IMR-90 (cell line): ENCODE measurements at regions not wholly inside any gene's neighbourhood (a gene's known extent, or its start where the extent isn't known, plus 50 kb on each side); places are given as distances from the start of the nearest gene placed in this dataset.

ENCODE experiments used
- ATAC-seq: fragments of 200-7000 bp; cut with Tn5 transposase; 2 replicates; pipeline ENCODE4 v1.9.1; 2020; ENCODE audit warnings: low read depth, mild to moderate bottlenecking, moderate library complexity
- BruUV-seq: library from RNA; stranded (reverse); fragments of 400-500 nt; replicated peaks from 2 replicates; lab custom pipeline; 2021; lab: Mats Ljungman, UMichigan
- CTCF ChIA-PET: fragments of 300-600 bp; formaldehyde crosslinking; extraction: SDS; loops from one replicate; lab custom pipeline; 2021; ENCODE audit warnings: antibody characterized with exemption; lab: Yijun Ruan, JAX
- POLR2A ChIA-PET: fragments of 300-600 bp; sonication (Branson Sonifier 250); formaldehyde crosslinking; loops from one replicate; lab custom pipeline; 2022; ENCODE audit warnings: antibody characterized with exemption; ENCODE audit not compliant: unreplicated experiment; lab: Charles Lee
- DNase-seq: peaks from one replicate; pipeline ENCODE4 v3.0.0; 2013
- H2AFZ ChIP-seq: replicated peaks from 2 replicates; pipeline ENCODE3; 2013; ENCODE audit warnings: low read length, mild to moderate bottlenecking; ENCODE audit not compliant: poor library complexity
- H2AK5ac ChIP-seq: 2 replicates; pipeline ENCODE4 v1.6.1; 2013; ENCODE audit warnings: low read depth, low read length, inconsistent platforms
- H2AK9ac ChIP-seq: replicated peaks from 2 replicates; pipeline ENCODE3; 2013; ENCODE audit warnings: mild to moderate bottlenecking, low read depth, low read length, moderate library complexity; ENCODE audit not compliant: poor library complexity
- H2BK120ac ChIP-seq: 2 replicates; pipeline ENCODE4 v1.6.1; 2013; ENCODE audit warnings: low read depth, low read length, inconsistent platforms
- H2BK15ac ChIP-seq: 3 replicates; pipeline ENCODE4 v1.6.1; 2013; ENCODE audit warnings: low read depth, low read length, inconsistent platforms
- H2BK20ac ChIP-seq: 2 replicates; pipeline ENCODE4 v1.6.1; 2013; ENCODE audit warnings: low read depth, mild to moderate bottlenecking, inconsistent platforms, low read length, moderate library complexity
- H2BK5ac ChIP-seq: 2 replicates; pipeline ENCODE4 v1.6.1; 2013; ENCODE audit warnings: mild to moderate bottlenecking, low read depth, low read length, inconsistent platforms; ENCODE audit not compliant: poor library complexity, severe bottlenecking
- H3K14ac ChIP-seq: replicated peaks from 2 replicates; pipeline ENCODE4 v1.6.1; 2013; ENCODE audit warnings: low read depth, low read length, inconsistent platforms
- H3K18ac ChIP-seq: 2 replicates; pipeline ENCODE4 v1.6.1; 2013; ENCODE audit warnings: low read depth, low read length, control low read depth
- H3K23ac ChIP-seq: 2 replicates; pipeline ENCODE4 v1.6.1; 2013; ENCODE audit warnings: low read depth, low read length, inconsistent platforms
- H3K27ac ChIP-seq: 2 replicates; pipeline ENCODE4 v1.5.1; 2013; ENCODE audit warnings: mild to moderate bottlenecking, control low read depth, low read length; ENCODE audit not compliant: insufficient read depth
- H3K27me3 ChIP-seq: 2 replicates; pipeline ENCODE4 v1.6.1; 2013; ENCODE audit warnings: low read length; ENCODE audit not compliant: control insufficient read depth, insufficient read depth
- H3K36me3 ChIP-seq: 2 replicates; pipeline ENCODE4 v1.6.1; 2013; ENCODE audit warnings: low read length, mixed read lengths; ENCODE audit not compliant: control insufficient read depth, insufficient read depth
- H3K4ac ChIP-seq: 2 replicates; pipeline ENCODE4 v1.6.1; 2013; ENCODE audit warnings: low read depth, low read length, inconsistent platforms
- H3K4me1 ChIP-seq: 2 replicates; pipeline ENCODE4 v1.6.1; 2013; ENCODE audit warnings: low read length, mixed read lengths; ENCODE audit not compliant: control insufficient read depth, insufficient read depth
- H3K4me2 ChIP-seq: 2 replicates; pipeline ENCODE4 v1.6.1; 2013; ENCODE audit warnings: low read depth, mild to moderate bottlenecking, control low read depth, low read length, moderate library complexity
- H3K4me3 ChIP-seq: 2 replicates; pipeline ENCODE4 v1.5.1; 2013; ENCODE audit warnings: low read depth, mild to moderate bottlenecking, control low read depth, low read length, moderate library complexity; ENCODE audit not compliant: insufficient read depth
- H3K56ac ChIP-seq: 2 replicates; pipeline ENCODE4 v1.6.1; 2013; ENCODE audit warnings: low read length, inconsistent platforms; ENCODE audit not compliant: insufficient read depth; ENCODE audit errors: extremely low read depth
- H3K79me1 ChIP-seq, 2 experiments: 2 replicates each; pipeline ENCODE4 v1.6.1; 2013; ENCODE audit warnings: low read length in 2 of 2, inconsistent platforms in 1 of 2, low read depth in 1 of 2
- H3K9ac ChIP-seq: 2 replicates; pipeline ENCODE4 v1.6.1; 2013; ENCODE audit warnings: low read depth, low read length, control low read depth
- H3K9me1 ChIP-seq: 2 replicates; pipeline ENCODE4 v1.6.1; 2013; ENCODE audit warnings: low read length, inconsistent platforms; ENCODE audit not compliant: insufficient read depth
- H3K9me3 ChIP-seq: 2 replicates; pipeline ENCODE4 v1.6.1; 2013; ENCODE audit warnings: low read length; ENCODE audit not compliant: control insufficient read depth, insufficient read depth
- H4K20me1 ChIP-seq: 2 replicates; pipeline ENCODE4 v1.6.1; 2013; ENCODE audit warnings: low read length, inconsistent platforms; ENCODE audit not compliant: insufficient read depth
- H4K5ac ChIP-seq: 2 replicates; pipeline ENCODE4 v1.6.1; 2013; ENCODE audit warnings: mild to moderate bottlenecking, low read depth, low read length, control low read depth
- H4K8ac ChIP-seq, 2 experiments: 2 replicates each; pipeline ENCODE4 v1.6.1; 2013; ENCODE audit warnings: low read depth in 2 of 2, low read length in 2 of 2, control low read depth in 1 of 2, inconsistent platforms in 1 of 2
- H4K91ac ChIP-seq: 2 replicates; pipeline ENCODE4 v1.6.1; 2013; ENCODE audit warnings: low read depth, low read length, inconsistent platforms; ENCODE audit not compliant: insufficient read depth
- CHD1 ChIP-seq: IDR thresholded peaks from 2 replicates; pipeline ENCODE4 v1.6.1; 2012; ENCODE audit warnings: low read depth, low read length, improper control_type of control experiment
- CTCF ChIP-seq: conservative IDR thresholded peaks from 2 replicates; pipeline ENCODE4 v1.5.1; 2012; ENCODE audit warnings: mild to moderate bottlenecking, low read depth, low read length, improper control_type of control experiment
- ELK1 ChIP-seq: fragments of 150-350 bp; IDR thresholded peaks from 2 replicates; pipeline ENCODE4 v1.6.1; 2016; ENCODE audit warnings: low read depth, mild to moderate bottlenecking, low read length, moderate library complexity, borderline replicate concordance
- MAFK ChIP-seq: IDR thresholded peaks from 2 replicates; pipeline ENCODE4 v1.6.1; 2012; ENCODE audit warnings: low read depth, low read length, improper control_type of control experiment
- MAZ ChIP-seq: IDR thresholded peaks from 2 replicates; pipeline ENCODE4 v1.6.1; 2012; ENCODE audit warnings: low read depth, mild to moderate bottlenecking, low read length, improper control_type of control experiment, moderate library complexity, borderline replicate concordance
- RCOR1 ChIP-seq: IDR thresholded peaks from 2 replicates; pipeline ENCODE4 v1.6.1; 2012; ENCODE audit warnings: mild to moderate bottlenecking, low read length, improper control_type of control experiment; ENCODE audit not compliant: insufficient replicate concordance
- RFX5 ChIP-seq: IDR thresholded peaks from 2 replicates; pipeline ENCODE4 v1.8.0; 2012; ENCODE audit warnings: low read depth, mild to moderate bottlenecking, low read length, moderate library complexity
- dilution Hi-C: fragments of 300-500 bp; cut with HindIII; formaldehyde crosslinking; loops from one replicate; pipeline ENCODE4 v1.14.3; 2018; ENCODE audit warnings: low sequenced_read_pairs; ENCODE audit not compliant: unreplicated experiment
- in situ Hi-C: fragments of 300-500 bp; cut with MboI; formaldehyde crosslinking; loops from 3 replicates; pipeline ENCODE4 v1.14.3; 2019; ENCODE audit warnings: low sequenced_read_pairs, inconsistent platforms, mixed read lengths
- intact Hi-C: fragments of 100-400 bp; cut with micrococcal nuclease; formaldehyde crosslinking; loops from 2 replicates; pipeline ENCODE4 v1.10.0; 2022

- no peak overlapping the region for H2AK5ac ChIP-seq
- no peak overlapping the region for H3K4ac ChIP-seq
- intact Hi-C loops = no loop called here
- H4K5ac ChIP-seq = no peak overlapping the region
- no peak overlapping the region for H2BK5ac ChIP-seq
- ATAC-seq = no peak
- H3K27me3 ChIP-seq = no peaks in the 10 kb centered on the region
- H3K4me2 ChIP-seq = no peak overlapping the region
- H3K23ac ChIP-seq = no peak overlapping the region
- no peak overlapping the region for H2AFZ ChIP-seq
- ChIA-PET CTCF (no interaction called here), POLR2A (no interaction called here)
- BruUV-seq = no TSS peak
- no peak for DNase-seq
- H4K91ac ChIP-seq = no peak overlapping the region
- no peak overlapping the region for H3K18ac ChIP-seq
- no peak overlapping the region for H2BK20ac ChIP-seq
- no peak overlapping the region for H2BK15ac ChIP-seq
- no peak overlapping the region for H3K27ac ChIP-seq
- H3K9me1 ChIP-seq = no peaks in the 10 kb centered on the region
- no peak overlapping the region for H3K14ac ChIP-seq
- H3K79me1 ChIP-seq = no peaks in the 10 kb centered on the region
- TF ChIP-seq RFX5 (no peak), MAFK (peak; percentile 100), MAZ (no peak), CHD1 (no peak), RCOR1 (no peak), CTCF (no peak), ELK1 (no peak)
- no peak overlapping the region for H3K4me3 ChIP-seq
- H2AK9ac ChIP-seq = no peak overlapping the region
- no peaks in the 10 kb centered on the region for H3K36me3 ChIP-seq
- H2BK120ac ChIP-seq = no peak overlapping the region
- dilution Hi-C loops = no loop called here
- H3K4me1 ChIP-seq = no peaks in the 10 kb centered on the region
- H4K20me1 ChIP-seq = no peaks in the 10 kb centered on the region
- no peaks in the 10 kb centered on the region for H3K9me3 ChIP-seq
- in situ Hi-C loops = no loop called here
- H3K56ac ChIP-seq = no peak overlapping the region
- H4K8ac ChIP-seq = no peak overlapping the region
- no peak overlapping the region for H3K9ac ChIP-seq
Observed at GRCh38 chr4:125689805-125690204, 375.1 kb downstream of the FAT4 start.
